Activated naive CD8-positive, alpha-beta T cell treated with anti-CD3 and anti-CD28 coated beads, Interleukin-2, amount 10 ng/mL, durations not matched to agents 7 days and 5 days (primary cell): ENCODE measurements at regions not wholly inside any gene's neighbourhood (a gene's known extent, or its start where the extent isn't known, plus 50 kb on each side); places are given as distances from the start of the nearest gene placed in this dataset.

ENCODE experiments used
- ATAC-seq: fragments of 150-1000 bp; cut with Tn5 transposase; one replicate; pipeline ENCODE4 v1.10.0; 2021; ENCODE audit warnings: low read depth, moderate library complexity
- POLR2A ChIA-PET: fragments of 350-600 bp; sonication (Branson Sonifier 250); formaldehyde crosslinking; loops from one replicate; lab custom pipeline; 2021; ENCODE audit warnings: antibody characterized with exemption; lab: Charles Lee
- DNase-seq: peaks from one replicate; pipeline ENCODE4 v3.0.0; 2021
- H3K27ac Mint-ChIP-seq: one replicate; pipeline ENCODE4 v1.8.0; 2022; ENCODE audit warnings: mild to moderate bottlenecking, mixed read lengths
- H3K27me3 Mint-ChIP-seq: one replicate; pipeline ENCODE4 v1.8.0; 2022; ENCODE audit warnings: mild to moderate bottlenecking, moderate library complexity, mixed read lengths
- H3K36me3 Mint-ChIP-seq: one replicate; pipeline ENCODE4 v1.8.0; 2021; ENCODE audit warnings: mild to moderate bottlenecking, mixed read lengths
- H3K4me1 Mint-ChIP-seq: one replicate; pipeline ENCODE4 v1.8.0; 2021; ENCODE audit warnings: mixed read lengths
- H3K4me3 Mint-ChIP-seq: one replicate; pipeline ENCODE4 v1.8.0; 2022; ENCODE audit warnings: mild to moderate bottlenecking, moderate library complexity, mixed read lengths
- H3K9me3 Mint-ChIP-seq: one replicate; pipeline ENCODE4 v1.8.0; 2021; ENCODE audit warnings: mixed read lengths

DNA sequence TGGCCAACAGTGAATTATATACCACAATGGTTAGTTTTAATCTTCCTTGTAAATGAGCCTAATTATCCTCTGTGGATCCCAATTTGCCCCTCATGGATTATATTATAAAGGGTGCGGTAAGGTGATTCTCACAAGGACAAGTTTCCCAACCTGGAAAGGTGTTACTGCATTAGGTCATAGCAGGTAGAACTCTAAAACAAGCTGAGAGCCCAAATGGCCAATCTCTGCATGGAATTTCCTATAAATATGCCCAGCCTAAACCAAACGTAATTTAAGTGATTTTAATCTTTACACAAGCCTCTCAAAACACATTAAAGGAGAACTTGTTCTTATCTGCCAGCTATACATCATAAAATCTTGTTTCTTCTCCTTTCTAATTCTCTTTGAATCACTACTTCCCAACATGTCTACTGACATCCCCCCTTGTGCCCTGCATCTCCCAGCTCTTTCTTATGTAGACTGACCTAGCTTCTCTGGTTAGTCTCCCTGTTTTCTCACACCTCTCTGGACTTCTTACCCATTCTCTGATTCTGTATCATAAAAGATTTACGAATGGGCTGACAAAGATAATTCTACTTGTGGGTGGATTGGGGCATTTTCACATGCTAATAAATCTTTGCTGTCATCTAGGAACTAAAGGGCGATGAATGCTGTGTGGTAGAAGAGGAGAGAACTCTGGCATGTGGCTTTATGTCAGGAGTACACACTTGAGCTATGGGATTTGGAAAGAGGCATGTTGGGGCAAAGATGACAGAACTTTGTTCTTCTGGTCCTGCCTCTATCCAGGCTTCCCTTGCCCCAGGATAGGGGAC is 94.3 kb upstream of the PGRMC2 start:
- POLR2A ChIA-PET = no interaction called here
- no peak overlapping the region for H3K27ac Mint-ChIP-seq
- H3K9me3 Mint-ChIP-seq = peaks cover 7% of the 10 kb centered on the region
- H3K4me3 Mint-ChIP-seq = no peak overlapping the region
- no peaks in the 10 kb centered on the region for H3K36me3 Mint-ChIP-seq
- no peaks in the 10 kb centered on the region for H3K27me3 Mint-ChIP-seq
- no peak for DNase-seq
- ATAC-seq = no peak
- peaks cover 2% of the 10 kb centered on the region for H3K4me1 Mint-ChIP-seq

DNA sequence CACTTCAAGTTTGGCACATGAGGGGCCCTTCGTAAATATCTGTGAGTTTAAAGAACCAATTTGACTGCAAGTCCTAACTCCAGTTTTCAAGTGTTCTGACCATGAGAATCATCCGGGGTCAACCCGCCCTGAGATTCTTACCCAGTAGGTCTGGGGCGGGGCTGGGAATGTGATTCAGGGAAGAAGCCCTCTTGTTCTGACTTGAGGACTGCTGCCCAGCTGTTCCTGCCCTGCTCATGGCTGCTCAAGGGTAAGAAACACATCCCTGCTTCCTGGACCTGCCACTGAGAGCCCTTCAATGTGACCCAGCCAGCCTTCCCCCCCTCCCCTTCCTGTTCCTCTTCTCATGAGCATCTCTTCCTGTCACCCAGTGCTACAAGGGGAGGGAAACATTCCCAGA is 92.7 kb upstream of the PGRMC2 start:
- Mint-ChIP-seq H3K4me3 (no peak overlapping the region), H3K4me1 (peaks cover 2% of the 10 kb centered on the region), H3K27ac (no peak overlapping the region), H3K36me3 (peaks cover 2% of the 10 kb centered on the region), H3K27me3 (no peaks in the 10 kb centered on the region), H3K9me3 (peaks cover 11% of the 10 kb centered on the region)
- DNase-seq (no peak), ATAC-seq (no peak)
- POLR2A ChIA-PET = no interaction called here

DNA sequence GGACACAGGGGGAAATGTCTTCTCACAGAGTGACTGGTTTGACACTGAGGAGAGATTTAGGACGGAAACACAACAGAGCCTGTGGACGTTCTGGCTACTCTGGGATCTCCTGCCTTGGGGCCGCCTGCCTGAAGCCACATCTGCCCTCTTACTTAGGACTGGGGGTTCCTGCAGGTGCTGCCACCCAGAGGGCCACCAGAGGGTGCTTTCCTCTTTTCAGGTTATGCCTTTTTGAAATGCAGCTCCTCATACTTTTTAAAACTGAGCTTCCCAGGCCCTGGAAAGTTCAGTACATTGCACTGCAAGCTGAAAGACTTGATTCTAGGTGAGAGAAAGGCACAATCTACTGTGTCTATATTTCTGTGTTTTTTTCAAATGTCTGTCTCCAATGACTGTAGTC is 92.2 kb upstream of the PGRMC2 start:
- Mint-ChIP-seq H3K27me3 (no peaks in the 10 kb centered on the region), H3K4me1 (peaks cover 2% of the 10 kb centered on the region), H3K27ac (no peak overlapping the region), H3K36me3 (peaks cover 2% of the 10 kb centered on the region), H3K4me3 (no peak overlapping the region), H3K9me3 (peaks cover 13% of the 10 kb centered on the region)
- no peak for DNase-seq
- ATAC-seq = no peak
- POLR2A ChIA-PET = no interaction called here

DNA sequence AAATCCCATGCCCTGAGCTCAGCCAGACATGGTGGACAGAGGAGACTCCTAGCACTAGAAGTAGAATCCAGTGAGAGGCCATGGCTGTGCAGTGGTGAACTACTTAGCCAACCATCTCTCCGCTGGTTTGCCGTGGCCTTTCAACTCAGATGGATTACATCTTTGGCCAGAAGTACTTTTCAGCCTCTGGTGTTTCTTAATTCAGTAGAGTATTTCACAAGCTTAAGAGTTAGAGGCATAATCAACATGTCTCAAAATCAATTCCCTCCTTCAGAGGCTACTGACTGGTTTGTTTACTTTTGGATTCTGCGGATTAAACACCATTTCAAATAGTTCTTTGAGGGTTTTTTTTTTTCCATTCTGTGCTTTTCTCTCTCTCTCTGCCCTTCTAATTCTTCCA is 91.1 kb upstream of the PGRMC2 start:
- Mint-ChIP-seq H3K27me3 (no peaks in the 10 kb centered on the region), H3K36me3 (peaks cover 2% of the 10 kb centered on the region), H3K4me1 (peaks cover 2% of the 10 kb centered on the region), H3K9me3 (peaks cover 17% of the 10 kb centered on the region), H3K27ac (no peak overlapping the region), H3K4me3 (no peak overlapping the region)
- POLR2A ChIA-PET = no interaction called here
- no peak for DNase-seq
- no peak for ATAC-seq

DNA sequence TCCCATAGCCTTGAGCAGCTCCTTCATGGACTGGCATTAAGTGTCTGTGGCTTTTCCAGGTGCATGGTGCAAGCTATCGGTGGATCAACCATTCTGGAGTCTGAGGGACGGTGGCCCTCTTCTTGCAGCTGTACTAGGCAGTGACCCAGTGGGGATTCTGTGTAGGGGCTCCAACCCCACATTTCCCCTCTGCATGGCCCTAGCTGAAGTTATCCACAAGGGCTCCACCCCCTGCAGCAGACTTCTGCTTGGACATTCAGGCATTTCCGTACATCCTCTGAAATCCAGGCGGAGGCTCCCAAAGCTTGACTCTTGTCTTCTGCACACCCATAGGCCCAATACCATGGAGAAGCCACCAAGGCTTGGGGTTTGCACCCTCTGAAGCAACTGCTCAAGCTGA is 89.3 kb upstream of the PGRMC2 start:
- Mint-ChIP-seq H3K36me3 (peaks cover 2% of the 10 kb centered on the region), H3K4me3 (no peak overlapping the region), H3K27me3 (no peaks in the 10 kb centered on the region), H3K27ac (no peak overlapping the region), H3K9me3 (peaks cover 17% of the 10 kb centered on the region), H3K4me1 (peaks cover 2% of the 10 kb centered on the region)
- ATAC-seq = no peak
- DNase-seq = no peak
- POLR2A ChIA-PET = no interaction called here

DNA sequence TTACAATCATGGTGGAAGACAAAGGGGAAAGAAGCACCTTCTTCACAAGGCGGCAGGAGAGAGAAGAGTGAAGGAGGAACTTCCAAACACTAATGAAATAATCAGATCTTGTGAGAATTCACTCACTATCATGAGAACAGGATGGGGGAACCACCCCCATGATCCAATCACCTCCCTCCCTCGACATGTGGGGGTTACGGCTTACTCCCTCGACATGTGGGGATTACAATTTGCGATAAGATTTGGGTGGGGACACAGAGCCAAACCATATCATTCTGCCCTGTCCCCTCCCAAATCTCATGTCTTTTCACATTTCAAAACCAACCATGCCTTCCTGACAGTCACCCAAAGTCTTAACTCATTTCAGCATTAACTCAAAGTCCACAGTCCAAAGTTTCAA is 88.7 kb upstream of the PGRMC2 start:
- POLR2A ChIA-PET = no interaction called here
- Mint-ChIP-seq H3K27me3 (no peaks in the 10 kb centered on the region), H3K27ac (no peak overlapping the region), H3K9me3 (peaks cover 17% of the 10 kb centered on the region), H3K4me3 (no peak overlapping the region), H3K4me1 (peaks cover 2% of the 10 kb centered on the region), H3K36me3 (peaks cover 2% of the 10 kb centered on the region)
- DNase-seq (no peak), ATAC-seq (no peak)

DNA sequence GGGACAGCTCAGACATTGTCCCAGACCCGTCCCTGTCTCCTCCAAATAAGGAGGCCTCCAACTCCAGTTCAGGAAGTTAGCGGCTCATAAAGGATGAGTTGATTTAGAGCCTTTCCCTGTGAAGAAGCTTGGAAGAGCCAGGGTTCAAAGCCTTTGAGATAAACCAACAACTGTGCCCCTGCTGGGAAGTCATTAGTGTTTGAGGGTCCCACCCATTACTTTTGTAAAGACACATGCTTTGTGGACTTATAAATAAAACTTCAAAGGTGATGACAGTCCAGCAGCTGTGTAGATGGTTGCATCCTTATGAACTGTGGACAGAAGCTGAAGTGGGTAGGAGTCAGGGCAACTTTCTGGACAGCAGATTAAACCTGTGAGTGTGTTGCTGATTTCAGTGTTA is 86.0 kb upstream of the PGRMC2 start:
- H3K9me3 Mint-ChIP-seq = peaks cover 15% of the 10 kb centered on the region
- DNase-seq (no peak), ATAC-seq (no peak)
- no peak overlapping the region for H3K4me3 Mint-ChIP-seq
- POLR2A ChIA-PET = no interaction called here
- H3K27me3 Mint-ChIP-seq = no peaks in the 10 kb centered on the region
- peaks cover 4% of the 10 kb centered on the region for H3K36me3 Mint-ChIP-seq
- no peak overlapping the region for H3K27ac Mint-ChIP-seq
- H3K4me1 Mint-ChIP-seq = no peaks in the 10 kb centered on the region

DNA sequence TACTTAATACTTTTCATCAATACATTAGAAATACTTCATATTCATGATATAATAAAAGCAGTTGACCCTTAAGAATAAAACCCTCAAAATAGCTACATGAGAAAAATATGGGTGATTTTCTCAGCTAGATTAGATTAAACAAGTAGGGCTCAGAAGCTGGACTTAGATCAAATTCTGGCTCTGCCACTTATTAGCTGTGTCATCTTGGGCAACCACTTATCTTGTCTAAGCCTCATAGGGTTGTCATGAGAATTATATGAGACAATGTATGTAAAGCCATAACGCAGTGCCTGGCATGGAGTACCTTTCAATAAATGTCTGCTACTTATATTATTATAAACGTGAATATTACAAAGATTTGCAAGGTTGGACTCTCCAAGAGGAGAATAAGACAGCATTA is 84.3 kb upstream of the PGRMC2 start:
- H3K9me3 Mint-ChIP-seq = peaks cover 10% of the 10 kb centered on the region
- ATAC-seq (no peak), DNase-seq (no peak)
- H3K36me3 Mint-ChIP-seq = peaks cover 4% of the 10 kb centered on the region
- no peak overlapping the region for H3K4me3 Mint-ChIP-seq
- H3K4me1 Mint-ChIP-seq = no peaks in the 10 kb centered on the region
- POLR2A ChIA-PET = no interaction called here
- no peaks in the 10 kb centered on the region for H3K27me3 Mint-ChIP-seq
- H3K27ac Mint-ChIP-seq = no peak overlapping the region

DNA sequence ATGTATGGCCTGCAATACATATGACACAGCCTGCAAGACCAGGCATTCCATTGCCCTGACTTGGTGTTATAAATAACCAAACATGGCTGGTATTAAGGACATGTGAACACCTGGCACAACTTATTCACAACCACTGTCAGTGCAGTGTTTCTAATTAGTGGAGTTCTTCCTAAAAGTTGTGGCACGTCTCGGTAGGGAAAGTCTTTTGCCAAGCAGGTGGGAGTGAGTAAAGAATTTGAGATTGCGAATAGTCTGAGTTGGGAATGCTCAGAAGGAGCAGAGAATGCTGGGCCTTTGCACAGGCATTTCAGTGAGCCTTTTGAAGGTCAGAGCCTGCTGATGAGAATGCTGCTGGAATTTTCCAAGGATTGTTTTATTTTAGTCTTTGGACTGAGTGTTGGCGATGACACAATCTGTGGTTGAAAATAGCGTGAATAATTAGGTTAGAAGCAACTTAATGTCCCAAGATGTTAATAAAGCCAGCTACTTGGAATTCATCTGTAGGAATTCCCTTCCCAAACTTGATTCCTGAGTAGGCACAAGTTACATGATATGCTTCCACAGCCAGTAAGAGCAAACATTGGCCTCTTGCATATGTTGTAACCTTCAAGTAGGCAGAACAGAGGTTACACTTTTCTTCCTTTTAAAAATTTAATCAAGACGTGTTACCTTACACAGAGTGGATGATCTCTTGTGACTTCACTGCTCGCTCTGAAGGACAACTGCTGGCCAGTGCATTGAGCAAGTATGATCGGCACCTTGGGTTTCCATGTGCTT is 83.6 kb upstream of the PGRMC2 start:
- no peak overlapping the region for H3K27ac Mint-ChIP-seq
- H3K36me3 Mint-ChIP-seq = peaks cover 4% of the 10 kb centered on the region
- no peak for ATAC-seq
- no peaks in the 10 kb centered on the region for H3K4me1 Mint-ChIP-seq
- no peaks in the 10 kb centered on the region for H3K27me3 Mint-ChIP-seq
- POLR2A ChIA-PET = no interaction called here
- H3K4me3 Mint-ChIP-seq = no peak overlapping the region
- H3K9me3 Mint-ChIP-seq = peaks cover 8% of the 10 kb centered on the region
- no peak for DNase-seq

DNA sequence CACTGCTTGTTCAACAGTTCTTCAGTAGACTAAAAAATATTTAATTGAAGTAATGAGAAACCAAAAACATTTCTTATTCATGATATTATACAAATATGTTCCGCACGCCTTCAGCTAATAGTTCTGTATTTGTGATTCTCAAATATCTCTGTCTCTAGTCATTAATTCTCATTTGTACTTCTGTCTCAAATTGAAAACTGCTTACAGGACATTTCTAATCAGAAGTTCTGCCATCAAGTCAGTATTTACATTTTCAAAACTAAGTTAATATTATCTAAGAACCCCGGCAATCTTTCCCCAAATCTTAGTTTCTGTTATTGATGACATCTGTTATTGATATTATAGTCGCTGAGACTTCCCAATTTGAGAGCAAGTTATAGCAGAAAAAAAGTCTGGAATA is 78.6 kb upstream of the PGRMC2 start:
- Mint-ChIP-seq H3K4me3 (no peak overlapping the region), H3K27ac (no peak overlapping the region), H3K27me3 (no peaks in the 10 kb centered on the region), H3K4me1 (no peaks in the 10 kb centered on the region), H3K36me3 (peaks cover 1% of the 10 kb centered on the region), H3K9me3 (no peaks in the 10 kb centered on the region)
- ATAC-seq (no peak), DNase-seq (no peak)
- POLR2A ChIA-PET = no interaction called here

DNA sequence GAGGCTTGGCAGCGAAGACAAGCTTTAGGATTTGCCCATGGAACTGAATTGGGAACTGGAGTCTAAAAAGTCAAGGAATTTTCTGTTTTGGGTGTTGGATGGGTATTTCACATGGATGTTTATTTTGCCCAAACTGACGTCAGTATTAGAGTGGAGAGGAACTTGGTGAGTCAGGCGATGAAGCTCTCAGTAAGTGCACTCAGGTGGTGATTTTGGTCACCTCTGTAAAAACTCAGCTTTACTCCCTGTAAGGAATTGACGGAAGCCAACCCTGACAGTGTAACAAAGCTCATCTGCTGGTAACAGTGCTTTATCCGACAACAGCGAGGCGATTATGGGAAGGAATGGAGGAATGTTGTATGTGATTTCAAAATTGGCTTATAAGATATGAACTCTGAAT is 77.0 kb upstream of the PGRMC2 start:
- Mint-ChIP-seq H3K4me3 (no peak overlapping the region), H3K9me3 (no peaks in the 10 kb centered on the region), H3K27ac (no peak overlapping the region), H3K4me1 (no peaks in the 10 kb centered on the region), H3K27me3 (no peaks in the 10 kb centered on the region), H3K36me3 (no peaks in the 10 kb centered on the region)
- POLR2A ChIA-PET = no interaction called here
- ATAC-seq = no peak
- no peak for DNase-seq

DNA sequence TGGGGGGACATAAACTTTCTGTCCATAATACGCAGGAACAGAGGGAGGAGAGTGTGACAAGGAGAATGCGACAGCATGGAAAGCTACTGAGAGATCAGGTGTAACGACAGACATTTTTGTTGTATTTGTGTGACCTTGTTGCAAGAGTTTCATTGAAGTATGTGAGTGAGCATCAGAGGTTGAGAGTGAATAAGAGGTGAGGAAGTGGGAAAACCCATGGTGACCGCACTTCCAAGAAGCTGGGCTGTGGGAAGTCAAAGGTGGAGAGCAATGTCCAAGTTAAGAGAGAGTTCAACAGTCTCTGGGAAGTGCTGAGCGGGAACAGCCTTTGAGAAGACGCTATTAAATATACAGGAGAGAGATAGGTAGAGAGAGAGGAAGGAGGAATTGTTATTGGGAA is 76.4 kb upstream of the PGRMC2 start:
- Mint-ChIP-seq H3K27me3 (no peaks in the 10 kb centered on the region), H3K27ac (no peak overlapping the region), H3K36me3 (no peaks in the 10 kb centered on the region), H3K9me3 (no peaks in the 10 kb centered on the region), H3K4me3 (no peak overlapping the region), H3K4me1 (no peaks in the 10 kb centered on the region)
- ATAC-seq (no peak), DNase-seq (no peak)
- POLR2A ChIA-PET = no interaction called here

DNA sequence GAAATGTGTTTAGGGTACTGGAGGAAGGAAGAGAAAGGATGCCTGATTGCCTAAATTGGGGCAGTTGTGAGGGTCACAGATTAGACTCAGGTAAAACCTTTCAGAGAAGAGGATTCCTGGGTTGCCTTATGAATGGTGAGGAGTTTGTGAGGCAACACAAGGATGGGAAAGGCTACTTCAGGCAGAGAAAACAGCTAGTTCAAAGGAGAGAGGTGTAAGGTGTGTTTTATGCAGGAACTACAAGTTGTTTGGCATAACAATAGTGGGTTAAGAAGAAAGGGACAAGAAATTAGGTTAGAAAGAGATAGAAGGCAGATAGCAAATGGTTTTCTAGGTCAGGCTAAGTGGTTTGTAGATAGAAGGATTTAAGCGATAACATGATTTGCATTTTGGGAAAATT is 75.1 kb upstream of the PGRMC2 start:
- POLR2A ChIA-PET = no interaction called here
- Mint-ChIP-seq H3K27me3 (no peaks in the 10 kb centered on the region), H3K36me3 (no peaks in the 10 kb centered on the region), H3K27ac (no peak overlapping the region), H3K4me3 (no peak overlapping the region), H3K4me1 (no peaks in the 10 kb centered on the region), H3K9me3 (no peaks in the 10 kb centered on the region)
- ATAC-seq (no peak), DNase-seq (no peak)

DNA sequence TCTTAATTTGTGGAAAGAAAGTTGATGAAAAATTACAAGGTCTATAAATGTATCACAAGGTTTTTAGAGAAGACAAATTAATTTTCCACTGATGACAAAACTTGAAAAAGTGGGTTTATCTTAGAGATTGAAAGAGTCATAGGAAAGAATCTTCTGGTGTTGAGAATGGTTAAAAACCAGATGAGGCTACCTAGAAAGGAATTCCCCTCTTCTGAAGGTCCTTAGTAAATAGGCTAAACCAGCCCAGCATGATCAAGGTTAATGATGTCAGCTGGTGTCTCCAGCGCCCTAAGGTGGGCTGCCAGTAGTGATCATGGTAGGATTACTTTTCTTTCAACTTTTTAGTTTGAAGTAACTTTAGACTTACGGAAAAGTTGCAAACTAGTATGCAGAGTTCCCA is 71.8 kb upstream of the PGRMC2 start:
- Mint-ChIP-seq H3K4me3 (no peak overlapping the region), H3K27me3 (no peaks in the 10 kb centered on the region), H3K27ac (no peak overlapping the region), H3K36me3 (no peaks in the 10 kb centered on the region), H3K9me3 (no peaks in the 10 kb centered on the region), H3K4me1 (no peaks in the 10 kb centered on the region)
- ATAC-seq = no peak
- no peak for DNase-seq
- POLR2A ChIA-PET = no interaction called here
